ENCODE measurements at regions not wholly inside any gene's neighbourhood (a gene's known extent, or its start where the extent isn't known, plus 50 kb on each side); places are given as distances from the start of the nearest gene placed in this dataset.

DNA sequence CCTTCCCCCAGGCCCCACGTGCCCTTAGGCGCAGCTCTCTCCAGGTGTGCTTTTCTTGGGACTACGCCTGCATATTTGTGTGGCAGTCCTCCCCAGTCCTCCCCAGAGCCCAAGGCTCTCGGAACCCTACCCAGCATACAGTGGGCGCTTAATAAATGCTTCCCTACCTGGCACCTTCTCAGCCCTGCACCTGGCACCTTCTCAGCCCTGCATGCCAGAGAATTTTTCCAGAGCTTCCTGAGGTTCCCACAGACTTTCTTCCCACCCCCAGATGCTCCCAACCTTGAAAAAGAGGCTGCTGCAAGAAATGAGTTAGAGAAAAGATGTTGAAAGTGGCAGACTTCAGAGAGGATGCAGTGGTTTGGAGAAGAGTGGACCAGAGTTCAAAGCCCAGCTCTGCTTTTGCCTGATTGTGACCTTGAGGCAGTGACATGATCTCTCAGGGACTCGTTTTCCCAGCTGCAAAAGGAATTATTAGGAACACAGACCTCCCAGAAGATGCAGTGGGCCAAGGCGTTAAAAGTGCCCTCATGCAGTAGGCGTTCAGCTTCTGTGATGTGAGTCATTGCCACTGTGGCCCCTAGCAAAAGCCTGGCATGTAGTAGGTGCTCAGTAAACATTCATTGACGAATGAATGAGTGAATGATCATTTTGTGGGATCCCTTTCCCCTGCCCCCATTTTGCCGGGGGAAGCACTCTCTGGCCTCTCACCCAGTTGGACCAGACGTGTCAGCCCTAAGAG lies 167.2 kb downstream of the PHETA1 start:
- Mint-ChIP-seq H3K27ac (ENCODE audit: unreplicated experiment) (no peak overlapping the region), H3K4me1 (ENCODE audit: low read depth, unreplicated experiment) (no peaks in the 10 kb centered on the region), H3K9me3 (ENCODE audit: unreplicated experiment) (no peaks in the 10 kb centered on the region), H3K27me3 (ENCODE audit: low read depth, unreplicated experiment) (peaks cover 43% of the 10 kb centered on the region), H3K36me3 (ENCODE audit: low read depth, unreplicated experiment) (no peaks in the 10 kb centered on the region), H3K4me3 (ENCODE audit: unreplicated experiment) (no peak overlapping the region)
- no peaks in the 10 kb centered on the region for H3K9me3 ChIP-seq (ENCODE audit: insufficient read depth, low read depth, low read length)
- H3K79me2 ChIP-seq (ENCODE audit: insufficient read depth, low read length), result no peaks in the 10 kb centered on the region
- no peaks in the 10 kb centered on the region for H3K36me3 ChIP-seq (ENCODE audit: insufficient read depth, low read length)
- H3K4me1 ChIP-seq (ENCODE audit: insufficient read depth, low read length), result no peaks in the 10 kb centered on the region
- H2AFZ ChIP-seq (ENCODE audit: low read depth, low read length), result no peak overlapping the region
- DNase-seq (ENCODE audit: low read depth), result no peak
- no peaks in the 10 kb centered on the region for H3K27me3 ChIP-seq (ENCODE audit: insufficient read depth, low read length)
- H3K27ac ChIP-seq (ENCODE audit: low read depth, low read length), result no peak overlapping the region
- no peaks in the 10 kb centered on the region for H4K20me1 ChIP-seq (ENCODE audit: insufficient read depth, low read length)
- no peak for FAIRE-seq
- no peak for TF ChIP-seq EZH2 (IDR thresholded peaks at IDR 0.05; ENCODE audit: insufficient read depth, low read length)
- TF ChIP-seq, protein P1, sequence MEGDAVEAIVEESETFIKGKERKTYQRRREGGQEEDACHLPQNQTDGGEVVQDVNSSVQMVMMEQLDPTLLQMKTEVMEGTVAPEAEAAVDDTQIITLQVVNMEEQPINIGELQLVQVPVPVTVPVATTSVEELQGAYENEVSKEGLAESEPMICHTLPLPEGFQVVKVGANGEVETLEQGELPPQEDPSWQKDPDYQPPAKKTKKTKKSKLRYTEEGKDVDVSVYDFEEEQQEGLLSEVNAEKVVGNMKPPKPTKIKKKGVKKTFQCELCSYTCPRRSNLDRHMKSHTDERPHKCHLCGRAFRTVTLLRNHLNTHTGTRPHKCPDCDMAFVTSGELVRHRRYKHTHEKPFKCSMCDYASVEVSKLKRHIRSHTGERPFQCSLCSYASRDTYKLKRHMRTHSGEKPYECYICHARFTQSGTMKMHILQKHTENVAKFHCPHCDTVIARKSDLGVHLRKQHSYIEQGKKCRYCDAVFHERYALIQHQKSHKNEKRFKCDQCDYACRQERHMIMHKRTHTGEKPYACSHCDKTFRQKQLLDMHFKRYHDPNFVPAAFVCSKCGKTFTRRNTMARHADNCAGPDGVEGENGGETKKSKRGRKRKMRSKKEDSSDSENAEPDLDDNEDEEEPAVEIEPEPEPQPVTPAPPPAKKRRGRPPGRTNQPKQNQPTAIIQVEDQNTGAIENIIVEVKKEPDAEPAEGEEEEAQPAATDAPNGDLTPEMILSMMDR (IDR thresholded peaks at IDR 0.05; ENCODE audit: insufficient read depth, low read depth, low read length), result no peak
- no peak overlapping the region for H3K4me3 ChIP-seq (ENCODE audit: insufficient read depth, low read depth, low read length)
- H3K4me2 ChIP-seq (ENCODE audit: low read length), result no peak overlapping the region
- no peak overlapping the region for H3K9ac ChIP-seq (ENCODE audit: low read length)

DNA sequence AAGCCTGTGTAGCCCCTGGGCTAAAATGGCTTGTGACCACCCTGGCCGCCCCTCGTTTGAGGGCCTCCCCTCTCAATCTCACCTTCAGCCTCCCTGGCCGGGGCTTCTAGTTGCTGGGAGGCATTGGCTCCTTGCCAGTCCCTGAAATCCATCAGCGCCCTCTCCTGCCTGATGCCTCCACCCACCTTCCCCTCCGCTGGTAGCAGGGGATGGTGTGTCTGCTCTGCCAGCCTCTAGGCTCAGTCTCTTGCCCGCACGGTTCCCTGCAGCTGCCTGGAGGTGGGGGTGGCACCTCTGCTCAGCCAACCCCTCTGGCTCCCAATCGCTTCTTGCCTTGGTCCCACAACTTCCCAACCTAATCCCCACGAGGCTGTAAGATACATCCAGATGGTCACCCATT lies 167.9 kb downstream of the PHETA1 start:
- Histone ChIP-seq H3K9ac (ENCODE audit: low read length) (no peak overlapping the region), H3K9me3 (ENCODE audit: insufficient read depth, low read depth, low read length) (no peaks in the 10 kb centered on the region), H3K27me3 (ENCODE audit: insufficient read depth, low read length) (no peaks in the 10 kb centered on the region), H3K36me3 (ENCODE audit: insufficient read depth, low read length) (no peaks in the 10 kb centered on the region), H3K4me1 (ENCODE audit: insufficient read depth, low read length) (no peaks in the 10 kb centered on the region), H3K27ac (ENCODE audit: low read depth, low read length) (no peak overlapping the region), H3K79me2 (ENCODE audit: insufficient read depth, low read length) (no peaks in the 10 kb centered on the region), H4K20me1 (ENCODE audit: insufficient read depth, low read length) (no peaks in the 10 kb centered on the region), H2AFZ (ENCODE audit: low read depth, low read length) (no peak overlapping the region), H3K4me2 (ENCODE audit: low read length) (no peak overlapping the region), H3K4me3 (ENCODE audit: insufficient read depth, low read depth, low read length) (no peak overlapping the region)
- H3K27ac Mint-ChIP-seq (ENCODE audit: unreplicated experiment), result no peak overlapping the region
- no peaks in the 10 kb centered on the region for H3K4me1 Mint-ChIP-seq (ENCODE audit: low read depth, unreplicated experiment)
- DNase-seq (ENCODE audit: low read depth) (no peak), FAIRE-seq (no peak)
- H3K4me3 Mint-ChIP-seq (ENCODE audit: unreplicated experiment), result no peak overlapping the region
- TF ChIP-seq EZH2 (IDR thresholded peaks at IDR 0.05; ENCODE audit: insufficient read depth, low read length), result no peak
- TF ChIP-seq, protein P1 (IDR thresholded peaks at IDR 0.05; ENCODE audit: insufficient read depth, low read depth, low read length), result no peak
- H3K9me3 Mint-ChIP-seq (ENCODE audit: unreplicated experiment), result no peaks in the 10 kb centered on the region
- H3K27me3 Mint-ChIP-seq (ENCODE audit: low read depth, unreplicated experiment), result peaks cover 43% of the 10 kb centered on the region
- H3K36me3 Mint-ChIP-seq (ENCODE audit: low read depth, unreplicated experiment), result no peaks in the 10 kb centered on the region

- TF ChIP-seq EZH2 (IDR thresholded peaks at IDR 0.05; ENCODE audit: insufficient read depth, low read length), result no peak
- TF ChIP-seq, protein P1 (IDR thresholded peaks at IDR 0.05; ENCODE audit: insufficient read depth, low read depth, low read length), result no peak
- Histone ChIP-seq H3K4me3 (ENCODE audit: insufficient read depth, low read depth, low read length) (no peak overlapping the region), H3K36me3 (ENCODE audit: insufficient read depth, low read length) (no peaks in the 10 kb centered on the region), H3K79me2 (ENCODE audit: insufficient read depth, low read length) (no peaks in the 10 kb centered on the region), H4K20me1 (ENCODE audit: insufficient read depth, low read length) (no peaks in the 10 kb centered on the region), H3K27ac (ENCODE audit: low read depth, low read length) (no peak overlapping the region), H3K4me1 (ENCODE audit: insufficient read depth, low read length) (no peaks in the 10 kb centered on the region), H3K4me2 (ENCODE audit: low read length) (no peak overlapping the region), H3K9me3 (ENCODE audit: insufficient read depth, low read depth, low read length) (no peaks in the 10 kb centered on the region), H2AFZ (ENCODE audit: low read depth, low read length) (no peak overlapping the region), H3K27me3 (ENCODE audit: insufficient read depth, low read length) (peaks cover 22% of the 10 kb centered on the region), H3K9ac (ENCODE audit: low read length) (no peak overlapping the region)
- H3K9me3 Mint-ChIP-seq (ENCODE audit: unreplicated experiment), result no peaks in the 10 kb centered on the region
- no peak overlapping the region for H3K4me3 Mint-ChIP-seq (ENCODE audit: unreplicated experiment)
- peaks cover 44% of the 10 kb centered on the region for H3K27me3 Mint-ChIP-seq (ENCODE audit: low read depth, unreplicated experiment)
- FAIRE-seq (no peak), DNase-seq (ENCODE audit: low read depth) (no peak)
- no peaks in the 10 kb centered on the region for H3K36me3 Mint-ChIP-seq (ENCODE audit: low read depth, unreplicated experiment)
- no peaks in the 10 kb centered on the region for H3K4me1 Mint-ChIP-seq (ENCODE audit: low read depth, unreplicated experiment)
- H3K27ac Mint-ChIP-seq (ENCODE audit: unreplicated experiment), result no peak overlapping the region
Observed at GRCh38 chr12:111197376-111197944, 171.4 kb downstream of the PHETA1 start.
